ENCODE measurements at regions not wholly inside any gene's neighbourhood (a gene's known extent, or its start where the extent isn't known, plus 50 kb on each side); places are given as distances from the start of the nearest gene placed in this dataset.

DNA sequence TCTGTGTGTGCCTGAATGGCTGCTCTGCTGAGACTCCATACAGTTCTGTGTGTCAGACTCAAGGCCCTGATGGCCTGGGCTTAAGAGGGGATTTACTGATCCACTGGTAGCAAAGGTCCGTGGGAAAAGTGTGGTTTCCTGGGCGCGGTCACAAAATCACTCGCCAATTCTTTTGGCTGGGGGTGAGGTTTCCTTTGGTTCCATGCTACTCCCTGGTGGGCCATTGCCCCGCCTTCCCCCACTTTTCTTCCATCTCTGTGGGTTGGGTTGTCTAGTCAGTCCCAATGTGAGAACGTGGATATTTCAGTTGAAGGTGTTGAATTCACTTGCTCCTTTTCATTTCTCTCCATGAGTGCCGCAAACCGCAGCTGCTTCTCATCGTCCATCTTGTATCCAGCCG lies 162.7 kb upstream of the NRXN1 start:
- TF ChIP-seq, protein P1, sequence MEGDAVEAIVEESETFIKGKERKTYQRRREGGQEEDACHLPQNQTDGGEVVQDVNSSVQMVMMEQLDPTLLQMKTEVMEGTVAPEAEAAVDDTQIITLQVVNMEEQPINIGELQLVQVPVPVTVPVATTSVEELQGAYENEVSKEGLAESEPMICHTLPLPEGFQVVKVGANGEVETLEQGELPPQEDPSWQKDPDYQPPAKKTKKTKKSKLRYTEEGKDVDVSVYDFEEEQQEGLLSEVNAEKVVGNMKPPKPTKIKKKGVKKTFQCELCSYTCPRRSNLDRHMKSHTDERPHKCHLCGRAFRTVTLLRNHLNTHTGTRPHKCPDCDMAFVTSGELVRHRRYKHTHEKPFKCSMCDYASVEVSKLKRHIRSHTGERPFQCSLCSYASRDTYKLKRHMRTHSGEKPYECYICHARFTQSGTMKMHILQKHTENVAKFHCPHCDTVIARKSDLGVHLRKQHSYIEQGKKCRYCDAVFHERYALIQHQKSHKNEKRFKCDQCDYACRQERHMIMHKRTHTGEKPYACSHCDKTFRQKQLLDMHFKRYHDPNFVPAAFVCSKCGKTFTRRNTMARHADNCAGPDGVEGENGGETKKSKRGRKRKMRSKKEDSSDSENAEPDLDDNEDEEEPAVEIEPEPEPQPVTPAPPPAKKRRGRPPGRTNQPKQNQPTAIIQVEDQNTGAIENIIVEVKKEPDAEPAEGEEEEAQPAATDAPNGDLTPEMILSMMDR (IDR thresholded peaks at IDR 0.05; ENCODE audit: low read depth, low read length): no peak
- ChIA-PET CTCF (no interaction called here), POLR2A (no interaction called here)
- H3K4me3 ChIP-seq (ENCODE audit: low read depth, low read length): no peak overlapping the region
- no peak for DNase-seq (ENCODE audit: low read depth, low spot score)
- no peaks in the 10 kb centered on the region for H3K9me3 ChIP-seq (ENCODE audit: control insufficient read depth, insufficient read depth, low read length)
- no peak overlapping the region for H3K27ac ChIP-seq (ENCODE audit: low read depth, low read length)
- no peaks in the 10 kb centered on the region for H3K27me3 ChIP-seq (ENCODE audit: control insufficient read depth, insufficient read depth, low read length)

DNA sequence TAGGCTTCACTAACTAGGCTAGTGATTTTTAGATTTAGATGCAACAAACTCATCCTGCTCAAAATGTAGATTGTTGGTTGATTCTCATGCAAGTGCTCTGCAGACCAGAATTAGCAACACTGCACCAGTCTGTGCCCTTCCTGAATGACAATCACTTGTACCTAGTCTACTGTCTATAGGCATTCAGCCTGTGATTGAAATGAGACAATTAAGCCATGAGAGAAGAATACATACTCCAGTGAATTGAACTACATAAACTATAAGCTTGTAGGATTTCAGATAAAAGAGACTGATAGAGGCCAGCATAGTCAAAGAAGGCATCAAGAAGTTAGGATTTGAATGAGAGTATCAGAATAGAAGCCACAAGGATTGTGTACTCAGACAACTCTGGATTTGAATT lies 138.3 kb upstream of the NRXN1 start:
- Histone ChIP-seq H3K27me3 (ENCODE audit: control insufficient read depth, insufficient read depth, low read length) (no peaks in the 10 kb centered on the region), H3K9me3 (ENCODE audit: control insufficient read depth, insufficient read depth, low read length) (no peaks in the 10 kb centered on the region), H3K4me3 (ENCODE audit: low read depth, low read length) (no peak overlapping the region), H3K27ac (ENCODE audit: low read depth, low read length) (no peak overlapping the region)
- ChIA-PET POLR2A (no interaction called here), CTCF (no interaction called here)
- no peak for DNase-seq (ENCODE audit: low read depth, low spot score)
- TF ChIP-seq, protein P1 (IDR thresholded peaks at IDR 0.05; ENCODE audit: low read depth, low read length): no peak

DNA sequence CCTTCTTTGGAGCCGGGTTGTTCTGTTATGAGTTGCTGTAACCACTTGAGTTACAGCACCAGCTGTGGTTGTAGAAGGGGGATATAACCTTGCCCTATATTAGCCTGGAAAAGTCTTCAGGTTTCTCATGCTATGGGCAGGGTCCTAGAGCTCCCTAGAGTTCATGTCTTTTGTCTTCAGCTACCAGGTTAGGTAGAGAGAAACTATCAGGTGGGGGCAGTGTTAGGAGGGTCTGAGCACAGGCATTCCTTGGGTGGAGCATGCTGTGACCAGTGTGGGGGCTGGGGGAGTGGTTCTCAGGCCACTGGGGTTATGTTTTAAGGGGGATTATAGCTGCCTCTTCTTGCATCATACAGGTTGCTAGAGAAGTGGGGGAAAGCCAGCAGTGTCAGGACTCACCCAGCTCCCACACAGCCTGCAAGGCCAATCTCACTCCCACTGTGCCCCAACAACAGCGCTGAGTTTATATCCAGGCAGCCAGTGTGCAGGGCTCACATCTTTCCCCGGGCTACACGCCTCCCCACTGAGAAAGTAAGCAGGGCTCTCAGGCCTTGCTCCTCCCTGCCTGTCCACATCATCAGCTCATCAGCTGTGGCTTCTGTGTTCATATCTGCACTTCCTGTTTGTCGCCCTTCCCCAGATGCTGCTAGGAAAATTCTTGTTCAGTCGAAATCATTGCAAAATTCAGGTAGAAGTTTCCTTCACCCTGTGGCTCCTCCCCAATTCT lies 133.8 kb upstream of the NRXN1 start:
- no peak overlapping the region for H3K27ac ChIP-seq (ENCODE audit: low read depth, low read length)
- no peak for DNase-seq (ENCODE audit: low read depth, low spot score)
- no peaks in the 10 kb centered on the region for H3K27me3 ChIP-seq (ENCODE audit: control insufficient read depth, insufficient read depth, low read length)
- H3K4me3 ChIP-seq (ENCODE audit: low read depth, low read length): no peak overlapping the region
- CTCF ChIA-PET: no interaction called here
- H3K9me3 ChIP-seq (ENCODE audit: control insufficient read depth, insufficient read depth, low read length): no peaks in the 10 kb centered on the region
- TF ChIP-seq, protein P1 (IDR thresholded peaks at IDR 0.05; ENCODE audit: low read depth, low read length): no peak
- POLR2A ChIA-PET: no interaction called here

DNA sequence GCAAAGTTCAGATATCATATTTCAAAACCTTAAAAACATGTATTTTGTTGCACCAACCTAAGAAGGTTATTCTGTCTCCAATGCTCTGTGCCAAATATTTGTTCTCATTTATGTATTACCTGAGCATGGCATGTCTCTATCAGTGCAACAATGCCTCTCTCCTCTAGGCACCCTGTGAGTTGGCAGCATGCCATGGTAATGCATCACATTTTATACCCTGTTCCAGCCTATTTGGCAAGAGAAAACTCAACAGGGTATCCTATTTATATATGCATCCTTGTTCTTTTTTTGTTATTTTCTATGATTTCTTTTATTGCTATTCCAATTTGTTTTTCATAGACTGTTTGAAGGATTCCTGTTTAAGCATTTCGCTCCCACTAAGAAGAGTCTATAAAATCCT lies 126.3 kb upstream of the NRXN1 start:
- ChIA-PET POLR2A (no interaction called here), CTCF (no interaction called here)
- no peaks in the 10 kb centered on the region for H3K9me3 ChIP-seq (ENCODE audit: control insufficient read depth, insufficient read depth, low read length)
- H3K27ac ChIP-seq (ENCODE audit: low read depth, low read length): no peak overlapping the region
- TF ChIP-seq, protein P1 (IDR thresholded peaks at IDR 0.05; ENCODE audit: low read depth, low read length): no peak
- H3K27me3 ChIP-seq (ENCODE audit: control insufficient read depth, insufficient read depth, low read length): no peaks in the 10 kb centered on the region
- no peak for DNase-seq (ENCODE audit: low read depth, low spot score)
- H3K4me3 ChIP-seq (ENCODE audit: low read depth, low read length): no peak overlapping the region

DNA sequence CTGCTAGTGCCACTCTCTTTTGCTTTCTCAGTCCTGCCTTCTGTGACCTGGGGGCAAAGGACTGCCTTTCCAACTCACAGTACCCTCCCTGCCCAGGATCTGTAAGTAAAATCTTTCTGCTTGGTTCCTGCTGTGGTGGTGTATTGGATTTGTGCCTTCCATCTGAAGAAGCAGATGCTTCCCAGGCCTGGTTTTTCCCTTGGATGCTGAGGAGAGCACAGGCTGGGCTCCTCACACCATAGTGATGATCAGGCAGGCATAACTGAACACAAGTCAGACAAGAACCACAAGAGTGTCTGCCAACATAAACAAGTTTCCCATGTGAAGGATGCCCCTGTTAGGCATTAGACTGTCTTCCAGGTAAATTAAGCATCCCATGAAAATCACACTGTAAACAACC lies 121.3 kb upstream of the NRXN1 start:
- Histone ChIP-seq H3K27ac (ENCODE audit: low read depth, low read length) (no peak overlapping the region), H3K9me3 (ENCODE audit: control insufficient read depth, insufficient read depth, low read length) (peaks cover 7% of the 10 kb centered on the region), H3K27me3 (ENCODE audit: control insufficient read depth, insufficient read depth, low read length) (no peaks in the 10 kb centered on the region), H3K4me3 (ENCODE audit: low read depth, low read length) (no peak overlapping the region)
- DNase-seq (ENCODE audit: low read depth, low spot score): no peak
- POLR2A ChIA-PET: no interaction called here
- CTCF ChIA-PET: no interaction called here
- TF ChIP-seq, protein P1 (IDR thresholded peaks at IDR 0.05; ENCODE audit: low read depth, low read length): no peak

All from AG04450 (cell line).